ENCODE measurements at regions not wholly inside any gene's neighbourhood (a gene's known extent, or its start where the extent isn't known, plus 50 kb on each side); places are given as distances from the start of the nearest gene placed in this dataset.

DNA sequence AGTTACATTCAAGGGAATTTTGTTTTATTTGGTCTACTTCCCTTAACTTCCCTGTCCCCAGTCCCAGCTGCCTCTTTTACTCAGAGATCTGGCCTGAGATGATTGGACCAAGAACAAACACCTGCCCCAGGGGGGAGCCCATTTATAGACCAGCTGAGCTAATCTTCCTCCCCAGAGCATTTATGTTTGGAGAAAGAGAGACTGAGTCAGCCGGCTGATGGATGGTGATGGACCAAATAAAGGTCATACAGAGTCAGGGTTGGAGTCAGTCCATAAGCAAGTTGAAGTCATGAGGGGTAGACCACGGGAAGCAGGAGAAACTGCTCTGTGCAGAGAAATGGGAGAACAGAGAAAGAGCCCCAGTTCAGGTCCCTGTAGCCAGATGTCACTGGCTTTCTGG lies 77.7 kb downstream of the TMEM174 start:
- Histone ChIP-seq H3K36me3 (ENCODE audit: insufficient read depth) (no peaks in the 10 kb centered on the region), H3K79me2 (replicated peaks; ENCODE audit: insufficient read depth) (no peaks in the 10 kb centered on the region), H3K9me2 (ENCODE audit: insufficient read depth) (no peaks in the 10 kb centered on the region), H3K4me3 (no peak overlapping the region), H3K27me3 (ENCODE audit: insufficient read depth) (no peaks in the 10 kb centered on the region), H3F3A (replicated peaks; ENCODE audit: low read depth) (no peaks in the 10 kb centered on the region), H3K4me1 (ENCODE audit: insufficient read depth) (no peaks in the 10 kb centered on the region), H4K20me1 (replicated peaks; ENCODE audit: insufficient read depth) (no peaks in the 10 kb centered on the region), H3K27ac (ENCODE audit: low read depth) (no peak overlapping the region), H3K4me2 (no peak overlapping the region), H2AFZ (no peak overlapping the region)
- no peak for TF ChIP-seq ZNF462 (CRISPR knock-in tag; IDR thresholded peaks at IDR 0.05)
- H3K27ac Mint-ChIP-seq = no peak overlapping the region
- H3K4me3 Mint-ChIP-seq = no peak overlapping the region
- H3K4me1 Mint-ChIP-seq = peaks cover 18% of the 10 kb centered on the region
- no peaks in the 10 kb centered on the region for H3K36me3 Mint-ChIP-seq (ENCODE audit: low read depth)
- DNase-seq (ENCODE audit: low spot score) (no peak), ATAC-seq (no peak)
- peaks cover 6% of the 10 kb centered on the region for H3K27me3 Mint-ChIP-seq (ENCODE audit: insufficient read depth, low read depth, poor library complexity)
- no peaks in the 10 kb centered on the region for H3K9me3 Mint-ChIP-seq

GRCh38 chr5:73242735-73243134 lies 69.7 kb downstream of the TMEM174 start:
- Histone ChIP-seq H3K4me1 (ENCODE audit: insufficient read depth) (no peaks in the 10 kb centered on the region), H4K20me1 (replicated peaks; ENCODE audit: insufficient read depth) (no peaks in the 10 kb centered on the region), H3K27me3 (ENCODE audit: insufficient read depth) (peaks cover 18% of the 10 kb centered on the region), H3F3A (replicated peaks; ENCODE audit: low read depth) (no peaks in the 10 kb centered on the region), H3K9me2 (ENCODE audit: insufficient read depth) (no peaks in the 10 kb centered on the region), H3K36me3 (ENCODE audit: insufficient read depth) (no peaks in the 10 kb centered on the region), H3K4me3 (no peak overlapping the region), H2AFZ (no peak overlapping the region), H3K27ac (ENCODE audit: low read depth) (no peak overlapping the region), H3K4me2 (no peak overlapping the region), H3K79me2 (replicated peaks; ENCODE audit: insufficient read depth) (no peaks in the 10 kb centered on the region)
- no peaks in the 10 kb centered on the region for H3K27me3 Mint-ChIP-seq (ENCODE audit: insufficient read depth, low read depth, poor library complexity)
- no peaks in the 10 kb centered on the region for H3K36me3 Mint-ChIP-seq (ENCODE audit: low read depth)
- no peak overlapping the region for H3K27ac Mint-ChIP-seq
- H3K4me1 Mint-ChIP-seq = peaks cover 10% of the 10 kb centered on the region
- H3K9me3 Mint-ChIP-seq = no peaks in the 10 kb centered on the region
- ATAC-seq (no peak), DNase-seq (ENCODE audit: low spot score) (no peak)
- no peak overlapping the region for H3K4me3 Mint-ChIP-seq
- TF ChIP-seq, protein P1, sequence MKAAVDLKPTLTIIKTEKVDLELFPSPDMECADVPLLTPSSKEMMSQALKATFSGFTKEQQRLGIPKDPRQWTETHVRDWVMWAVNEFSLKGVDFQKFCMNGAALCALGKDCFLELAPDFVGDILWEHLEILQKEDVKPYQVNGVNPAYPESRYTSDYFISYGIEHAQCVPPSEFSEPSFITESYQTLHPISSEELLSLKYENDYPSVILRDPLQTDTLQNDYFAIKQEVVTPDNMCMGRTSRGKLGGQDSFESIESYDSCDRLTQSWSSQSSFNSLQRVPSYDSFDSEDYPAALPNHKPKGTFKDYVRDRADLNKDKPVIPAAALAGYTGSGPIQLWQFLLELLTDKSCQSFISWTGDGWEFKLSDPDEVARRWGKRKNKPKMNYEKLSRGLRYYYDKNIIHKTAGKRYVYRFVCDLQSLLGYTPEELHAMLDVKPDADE (IDR thresholded peaks at IDR 0.05) = no peak
- TF ChIP-seq ZNF462 (CRISPR knock-in tag; IDR thresholded peaks at IDR 0.05) (no peak), EZH2 (IDR thresholded peaks at IDR 0.05; ENCODE audit: low read depth, unreplicated experiment) (no peak), EZH2phosphoT487 (IDR thresholded peaks at IDR 0.05; ENCODE audit: unreplicated experiment) (no peak), STAT1 (IDR thresholded peaks at IDR 0.05; ENCODE audit: unreplicated experiment) (no peak), ZNF331 (CRISPR knock-in tag; IDR thresholded peaks at IDR 0.05; ENCODE audit: low read depth) (no peak)
